ENCODE measurements at regions not wholly inside any gene's neighbourhood (a gene's known extent, or its start where the extent isn't known, plus 50 kb on each side); places are given as distances from the start of the nearest gene placed in this dataset.

GRCh38 chr2:65823511-65823910 is 391.1 kb upstream of the SPRED2 start:
- TF ChIP-seq CTCF (IDR thresholded peaks at IDR 0.05) = no peak
- intact Hi-C loops (cut with micrococcal nuclease) = no loop called here
- Histone ChIP-seq H3K27ac (ENCODE audit: low read depth in 1 of 2, low read length in 2 of 2) (no peak overlapping the region), H3K4me1 (ENCODE audit: control insufficient read depth in 1 of 2, insufficient read depth in 2 of 2, low read length in 2 of 2) (no peaks in the 10 kb centered on the region), H3K79me2 (ENCODE audit: insufficient read depth, low read length) (no peaks in the 10 kb centered on the region), H3K4me2 (replicated peaks; ENCODE audit: extremely low read depth, low read length, poor library complexity, severe bottlenecking) (no peak overlapping the region), H3K9ac (ENCODE audit: insufficient read depth, low read length, poor library complexity, severe bottlenecking) (no peak overlapping the region), H3K4me3 (replicated peaks in 1 of 3; ENCODE audit: low read depth in 2 of 3, low read length in 3 of 3) (no peak overlapping the region), H3K27me3 (ENCODE audit: control insufficient read depth in 2 of 2, insufficient read depth in 2 of 2, low read length in 2 of 2) (no peaks in the 10 kb centered on the region), H2AFZ (ENCODE audit: insufficient read depth, low read depth, low read length, poor library complexity, severe bottlenecking) (no peak overlapping the region), H3K9me3 (replicated peaks in 1 of 2; ENCODE audit: control insufficient read depth in 1 of 2, insufficient read depth in 1 of 2, low read length in 2 of 2) (no peaks in the 10 kb centered on the region), H4K20me1 (ENCODE audit: insufficient read depth, low read length) (no peaks in the 10 kb centered on the region), H3K36me3 (replicated peaks in 1 of 2; ENCODE audit: control insufficient read depth in 1 of 2, insufficient read depth in 2 of 2, low read length in 2 of 2) (no peaks in the 10 kb centered on the region)
- H3K4me1 Mint-ChIP-seq = no peaks in the 10 kb centered on the region
- no peak for DNase-seq
- no peaks in the 10 kb centered on the region for H3K36me3 Mint-ChIP-seq
- peaks cover 0 to 2% (median 1%) of the 10 kb centered on the region in 7 donors for H3K9me3 Mint-ChIP-seq
- peaks cover 0 to 1% (median 0%) of the 10 kb centered on the region in 3 donors for H3K27me3 Mint-ChIP-seq (ENCODE audit: low read depth in 3 of 3)
- 90% methylated on average over 3 of the region's 4 CpGs for WGBS (ENCODE audit: insufficient coverage)
- peak overlapping the region in 1 of 7 donors; percentile 43 for H3K27ac Mint-ChIP-seq
- no peak overlapping the region for H3K4me3 Mint-ChIP-seq

- Histone ChIP-seq H3K4me1 (ENCODE audit: control insufficient read depth in 1 of 2, insufficient read depth in 2 of 2, low read length in 2 of 2) (no peaks in the 10 kb centered on the region), H3K27ac (ENCODE audit: low read depth in 1 of 2, low read length in 2 of 2) (no peak overlapping the region), H3K36me3 (replicated peaks in 1 of 2; ENCODE audit: control insufficient read depth in 1 of 2, insufficient read depth in 2 of 2, low read length in 2 of 2) (no peaks in the 10 kb centered on the region), H3K79me2 (ENCODE audit: insufficient read depth, low read length) (no peaks in the 10 kb centered on the region), H2AFZ (ENCODE audit: insufficient read depth, low read depth, low read length, poor library complexity, severe bottlenecking) (no peak overlapping the region), H3K9me3 (replicated peaks in 1 of 2; ENCODE audit: control insufficient read depth in 1 of 2, insufficient read depth in 1 of 2, low read length in 2 of 2) (no peaks in the 10 kb centered on the region), H4K20me1 (ENCODE audit: insufficient read depth, low read length) (no peaks in the 10 kb centered on the region), H3K9ac (ENCODE audit: insufficient read depth, low read length, poor library complexity, severe bottlenecking) (no peak overlapping the region), H3K27me3 (ENCODE audit: control insufficient read depth in 2 of 2, insufficient read depth in 2 of 2, low read length in 2 of 2) (no peaks in the 10 kb centered on the region), H3K4me2 (replicated peaks; ENCODE audit: extremely low read depth, low read length, poor library complexity, severe bottlenecking) (no peak overlapping the region), H3K4me3 (replicated peaks in 1 of 3; ENCODE audit: low read depth in 2 of 3, low read length in 3 of 3) (no peak overlapping the region)
- Mint-ChIP-seq H3K9me3 (peaks cover 0 to 2% (median 0%) of the 10 kb centered on the region in 7 donors), H3K27ac (no peak overlapping the region), H3K36me3 (no peaks in the 10 kb centered on the region), H3K4me1 (no peaks in the 10 kb centered on the region), H3K27me3 (ENCODE audit: low read depth in 3 of 3) (no peaks in the 10 kb centered on the region), H3K4me3 (no peak overlapping the region)
- WGBS (ENCODE audit: insufficient coverage) = 89% methylated on average over 4 of the region's 6 CpGs
- DNase-seq = no peak
- intact Hi-C loops (cut with micrococcal nuclease) = no loop called here
- TF ChIP-seq CTCF (IDR thresholded peaks at IDR 0.05) = no peak
Observed at GRCh38 chr2:65820454-65820853, 388.1 kb upstream of the SPRED2 start.

All from CD14-positive monocyte (primary cell).